Aorta (tissue), 5 donors: ENCODE measurements at regions not wholly inside any gene's neighbourhood (a gene's known extent, or its start where the extent isn't known, plus 50 kb on each side); places are given as distances from the start of the nearest gene placed in this dataset.
"Not testable (repeated sequence)": the region's sequence is repeated elsewhere in the genome, so short reads cannot be mapped to it uniquely, and the experiment has no call there.

Experiments used
- ATAC-seq: fragments of 200-7000 bp; cut with Tn5 transposase; one replicate; pipeline ENCODE4 v1.9.1; 2022; ENCODE audit warnings: moderate library complexity; ENCODE audit not compliant: low FRiP score
- DNase-seq, 2 donors: peaks; one replicate each; pipeline ENCODE4 v3.0.0-alpha.2; 2020
- H3K27ac ChIP-seq, 2 donors: one replicate each; pipeline ENCODE4 v1.5.1; 2013; ENCODE audit warnings: low read length in 2 of 2, mild to moderate bottlenecking in 2 of 2, moderate library complexity in 2 of 2, control low read depth in 1 of 2, inconsistent platforms in 1 of 2, low read depth in 1 of 2
- H3K27me3 ChIP-seq, 2 donors: one replicate each; pipeline ENCODE4 v1.6.1; 2013; ENCODE audit warnings: control low read depth in 1 of 2, low read length in 1 of 2, mild to moderate bottlenecking in 1 of 2, moderate library complexity in 1 of 2; ENCODE audit not compliant: insufficient read depth in 2 of 2, control insufficient read depth in 1 of 2
- H3K36me3 ChIP-seq, 2 donors: one replicate each; pipeline ENCODE4 v1.6.1; 2013; ENCODE audit warnings: control low read depth in 1 of 2, low read length in 1 of 2, mild to moderate bottlenecking in 1 of 2; ENCODE audit not compliant: insufficient read depth in 2 of 2, control insufficient read depth in 1 of 2
- H3K4me1 ChIP-seq, 2 donors: one replicate each; pipeline ENCODE4 v1.6.1; 2013; ENCODE audit warnings: low read length in 2 of 2, control low read depth in 1 of 2, mild to moderate bottlenecking in 1 of 2, moderate library complexity in 1 of 2; ENCODE audit not compliant: insufficient read depth in 2 of 2, control insufficient read depth in 1 of 2
- H3K4me3 ChIP-seq, 2 donors: one replicate each; pipeline ENCODE4 v1.5.1; 2013; ENCODE audit warnings: low read length in 2 of 2, control low read depth in 1 of 2, mild to moderate bottlenecking in 1 of 2
- H3K9me3 ChIP-seq: one replicate; pipeline ENCODE4 v1.6.1; 2013; ENCODE audit warnings: mild to moderate bottlenecking, low read length; ENCODE audit not compliant: control insufficient read depth
- WGBS, 2 donors: extraction: QIAGEN DNeasy Blood & Tissue Kit; methylation state at CpG; one replicate each; pipeline ENCODE4 v1.1.7; 2013; 5-methylcytosine and 5-hydroxymethylcytosine counted together
- intact Hi-C, 2 donors: fragments of 100-400 bp; cut with DNase I; formaldehyde crosslinking; loops; one replicate each; pipeline versions ENCODE4 v1.14.2 to v1.15.0; 2022
- donor health status: healthy with polysubstance abuse.
- donor health status: Bipolar disorder and iron deficiency.
- donor health status: DM: no; HTN: no; CAD: no.
- donor health status: DM: no; HTN: no; CAD: no.
- donor health status: DM: yes; HTN: yes; CAD: no.

DNA sequence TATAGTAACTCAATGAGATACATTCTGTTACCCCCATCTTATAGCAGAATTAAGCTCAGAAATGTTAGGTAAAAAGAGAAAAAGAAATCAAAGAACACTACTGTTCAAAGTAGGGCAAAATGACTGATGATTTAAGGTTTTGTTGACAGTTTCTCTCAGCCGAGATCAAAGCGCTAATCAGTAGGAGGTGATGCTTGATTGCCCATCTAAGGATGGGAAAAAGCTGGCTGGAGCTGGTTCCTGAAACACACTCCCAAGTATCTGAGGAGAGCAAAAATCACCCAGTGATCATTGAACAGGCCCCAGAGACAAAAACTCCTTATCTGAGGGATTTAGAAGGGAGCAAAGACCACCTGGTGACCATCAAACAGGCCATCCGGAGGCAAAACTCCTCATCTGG, 64.5 kb upstream of the CSF1 start:
- Histone ChIP-seq H3K9me3 (no peaks in the 10 kb centered on the region), H3K4me3 (no peak overlapping the region), H3K36me3 (no peaks in the 10 kb centered on the region), H3K4me1 (no peaks in the 10 kb centered on the region), H3K27me3 (no peaks in the 10 kb centered on the region), H3K27ac (no peak overlapping the region)
- DNase-seq (no peak), ATAC-seq (no peak)
- intact Hi-C loops = no loop called here
- 91 to 96% methylated on average over 3 of the region's 3 CpGs for WGBS, 2 donors

GRCh38 chr1:109845658-109846057, 65.0 kb upstream of the CSF1 start:
- Histone ChIP-seq H3K36me3 (no peaks in the 10 kb centered on the region), H3K27ac (no peak overlapping the region), H3K9me3 (no peaks in the 10 kb centered on the region), H3K27me3 (no peaks in the 10 kb centered on the region), H3K4me3 (no peak overlapping the region), H3K4me1 (no peaks in the 10 kb centered on the region)
- intact Hi-C loops = no loop called here
- no peak for DNase-seq
- 88 to 89% methylated on average over 3 of the region's 3 CpGs for WGBS, 2 donors
- no peak for ATAC-seq

GRCh38 chr1:109844609-109845008, 66.0 kb upstream of the CSF1 start:
- Histone ChIP-seq H3K27me3 (no peaks in the 10 kb centered on the region), H3K9me3 (no peaks in the 10 kb centered on the region), H3K27ac (no peak overlapping the region), H3K4me3 (no peak overlapping the region), H3K36me3 (no peaks in the 10 kb centered on the region), H3K4me1 (no peaks in the 10 kb centered on the region)
- 92% methylated on average over 2 of the region's 2 CpGs for WGBS, 2 donors
- ATAC-seq = no peak
- intact Hi-C loops = no loop called here
- DNase-seq = no peak

DNA sequence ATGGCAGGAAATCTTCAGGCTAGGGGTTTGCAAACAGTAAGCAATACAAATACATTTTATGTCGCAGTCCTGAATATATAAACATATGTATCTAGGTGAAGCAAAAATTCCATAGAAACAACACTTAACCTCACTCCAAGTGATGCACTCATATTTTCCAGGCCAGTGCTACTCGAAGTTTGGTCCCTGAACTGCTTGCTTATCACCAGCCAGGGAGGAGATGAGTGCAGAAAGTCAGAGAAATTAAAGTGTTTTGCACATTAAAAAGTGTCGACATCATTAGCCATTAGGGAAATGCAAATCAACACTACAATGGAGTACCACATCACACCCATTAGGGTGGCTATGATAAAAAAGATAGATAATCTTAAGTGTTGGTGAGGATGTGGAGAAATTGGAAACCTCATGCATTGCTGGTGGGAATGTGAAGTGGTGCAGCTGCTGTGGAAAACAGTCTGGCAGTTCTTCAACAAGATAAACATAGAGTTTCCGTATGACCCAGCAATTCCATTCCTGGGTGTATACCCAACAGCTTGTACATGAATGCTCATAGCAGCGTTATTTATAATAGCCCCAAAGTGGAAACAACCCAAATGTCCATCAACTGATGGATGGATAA, 70.5 kb upstream of the CSF1 start:
- no peaks in the 10 kb centered on the region for H3K36me3 ChIP-seq
- DNase-seq (no peak), ATAC-seq (no peak)
- 62 to 63% methylated on average over 5 of the region's 5 CpGs for WGBS, 2 donors
- no peaks in the 10 kb centered on the region for H3K4me1 ChIP-seq
- H3K27ac ChIP-seq = no peak overlapping the region
- H3K9me3 ChIP-seq = no peaks in the 10 kb centered on the region
- intact Hi-C loops = no loop called here
- H3K27me3 ChIP-seq = no peaks in the 10 kb centered on the region
- no peak overlapping the region for H3K4me3 ChIP-seq

DNA sequence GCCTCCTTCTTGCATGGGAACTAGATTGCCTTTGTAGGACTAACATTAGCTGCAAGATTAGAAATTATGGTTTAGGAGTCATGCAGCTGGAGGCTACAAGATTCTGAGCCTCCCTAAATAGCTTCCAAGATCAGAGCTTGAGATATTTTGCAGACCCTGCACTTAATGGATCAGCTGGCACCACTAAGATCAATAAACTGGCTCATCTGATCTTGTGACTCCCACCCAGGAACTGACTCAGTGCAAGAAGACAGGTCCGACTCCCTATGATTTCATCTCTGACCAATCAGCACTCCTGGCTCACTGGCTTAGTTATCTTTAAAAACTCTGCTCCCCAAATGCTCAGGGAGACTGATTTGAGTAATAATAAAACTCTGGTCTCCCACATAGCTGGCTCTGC, 71.4 kb upstream of the CSF1 start:
- ATAC-seq, H3K36me3 ChIP-seq, intact Hi-C loops, H3K4me1 ChIP-seq, H3K9me3 ChIP-seq, DNase-seq, H3K27me3 ChIP-seq, H3K4me3 ChIP-seq, H3K27ac ChIP-seq: not testable (repeated sequence)
- 87 to 90% methylated on average over 1 of the region's 1 CpG for WGBS, 2 donors

- no peak for DNase-seq
- H3K27ac ChIP-seq = no peak overlapping the region
- intact Hi-C loops = no loop called here
- no peak for ATAC-seq
- H3K36me3 ChIP-seq = no peaks in the 10 kb centered on the region
- no peaks in the 10 kb centered on the region for H3K4me1 ChIP-seq
- 82 to 86% methylated on average over 4 of the region's 4 CpGs for WGBS, 2 donors
- no peak overlapping the region for H3K4me3 ChIP-seq
- H3K9me3 ChIP-seq = no peaks in the 10 kb centered on the region
- no peaks in the 10 kb centered on the region for H3K27me3 ChIP-seq
These were observed 71.8 kb upstream of the CSF1 start for GRCh38 chr1:109838838-109839240.

DNA sequence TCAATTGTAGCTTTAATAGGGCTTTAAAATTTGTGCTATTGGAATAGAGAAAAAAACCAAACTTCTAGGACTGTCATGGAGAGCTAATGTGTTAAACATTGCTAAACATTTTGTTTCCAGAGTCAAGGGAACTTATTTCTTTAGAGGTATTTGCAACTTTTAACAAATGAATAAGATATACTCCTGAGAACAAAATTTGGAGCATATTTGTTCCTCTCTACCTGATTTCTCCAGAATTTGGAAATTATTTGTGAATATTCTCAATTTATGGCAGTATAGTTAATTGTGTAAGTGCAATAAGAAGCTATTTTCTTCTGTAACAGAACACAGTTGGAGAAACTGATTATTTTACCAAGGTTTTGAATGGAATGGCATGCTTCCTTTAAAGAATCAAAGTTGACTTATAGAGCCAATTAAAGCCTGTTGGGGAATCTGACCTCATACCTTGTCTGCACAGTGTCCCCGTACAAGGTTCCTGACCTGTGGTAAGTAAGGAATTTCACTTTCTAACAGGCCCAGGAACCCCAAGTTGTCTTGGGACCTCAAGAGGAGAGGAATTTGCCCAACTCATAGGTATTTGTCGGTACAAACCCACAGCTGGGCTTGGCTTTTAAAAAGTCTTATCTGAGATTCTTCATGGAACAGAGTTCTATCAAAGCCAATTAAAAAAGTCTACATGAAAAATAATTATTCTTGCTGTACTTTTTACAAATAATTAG, 72.6 kb upstream of the CSF1 start:
- no peak for DNase-seq
- no peaks in the 10 kb centered on the region for H3K36me3 ChIP-seq
- H3K4me1 ChIP-seq = no peaks in the 10 kb centered on the region
- 94 to 97% methylated on average over 2 of the region's 2 CpGs for WGBS, 2 donors
- no peak overlapping the region for H3K27ac ChIP-seq
- ATAC-seq = no peak
- H3K4me3 ChIP-seq = no peak overlapping the region
- intact Hi-C loops = no loop called here
- H3K9me3 ChIP-seq = no peaks in the 10 kb centered on the region
- H3K27me3 ChIP-seq = no peaks in the 10 kb centered on the region

DNA sequence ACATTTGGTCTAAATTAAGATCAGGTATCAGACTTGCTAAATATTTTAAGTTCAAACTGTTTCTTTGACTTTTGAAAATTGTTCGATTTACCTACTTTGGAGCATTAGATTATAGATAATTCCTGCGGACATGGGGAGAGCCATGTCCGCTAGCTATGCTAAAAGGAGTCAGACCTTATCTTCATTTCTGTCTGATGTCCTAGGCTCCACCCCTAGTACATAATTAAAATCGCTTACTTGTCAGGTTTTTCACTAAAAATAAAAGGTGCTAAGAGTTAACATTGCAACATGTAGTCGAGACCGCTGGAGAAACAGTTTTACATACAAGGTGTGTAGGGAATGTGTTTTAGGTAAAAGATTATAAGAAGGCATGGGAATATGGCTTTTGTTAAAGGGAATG, 71.9 kb upstream of the EPS8L3 start:
- WGBS, 2 donors = 93 to 94% methylated on average over 6 of the region's 6 CpGs
- DNase-seq, H3K36me3 ChIP-seq, ATAC-seq, H3K4me3 ChIP-seq, intact Hi-C loops, H3K27me3 ChIP-seq, H3K27ac ChIP-seq, H3K9me3 ChIP-seq, H3K4me1 ChIP-seq: not testable (repeated sequence)

- intact Hi-C loops = no loop called here
These were observed 71.2 kb upstream of the EPS8L3 start for GRCh38 chr1:109834951-109835350.

More at GRCh38 chr1:109834951-109835350, 71.2 kb upstream of the EPS8L3 start:
- no peak for DNase-seq
- ATAC-seq = no peak
- Histone ChIP-seq H3K9me3 (no peaks in the 10 kb centered on the region), H3K27me3 (no peaks in the 10 kb centered on the region), H3K36me3 (no peaks in the 10 kb centered on the region), H3K4me3 (no peak overlapping the region), H3K4me1 (no peaks in the 10 kb centered on the region), H3K27ac (no peak overlapping the region)
